GM12801 (cell line): ENCODE measurements at regions not wholly inside any gene's neighbourhood (a gene's known extent, or its start where the extent isn't known, plus 50 kb on each side); places are given as distances from the start of the nearest gene placed in this dataset.

Experiments used
- CTCF ChIP-seq: IDR thresholded peaks from one replicate; pipeline ENCODE4 v1.5.1; 2011; ENCODE audit warnings: control low read depth; ENCODE audit not compliant: insufficient read length; ENCODE audit errors: extremely low read depth

- TF ChIP-seq CTCF, result no peak
Measured at GRCh38 chr13:53612200-53612599, 583.6 kb downstream of the OLFM4 start.

- no peak for TF ChIP-seq CTCF
Measured at GRCh38 chr13:53622456-53622855, 593.8 kb downstream of the OLFM4 start.

- no peak for TF ChIP-seq CTCF
Measured at GRCh38 chr13:53623146-53623545, 594.5 kb downstream of the OLFM4 start.

GRCh38 chr13:53631511-53631910 is 602.9 kb downstream of the OLFM4 start:
- TF ChIP-seq CTCF, result no peak

- no peak for TF ChIP-seq CTCF
Measured at GRCh38 chr13:53638040-53638439, 609.4 kb downstream of the OLFM4 start.

- TF ChIP-seq CTCF, result no peak
Measured at GRCh38 chr13:53642306-53642705, 613.7 kb downstream of the OLFM4 start.

DNA sequence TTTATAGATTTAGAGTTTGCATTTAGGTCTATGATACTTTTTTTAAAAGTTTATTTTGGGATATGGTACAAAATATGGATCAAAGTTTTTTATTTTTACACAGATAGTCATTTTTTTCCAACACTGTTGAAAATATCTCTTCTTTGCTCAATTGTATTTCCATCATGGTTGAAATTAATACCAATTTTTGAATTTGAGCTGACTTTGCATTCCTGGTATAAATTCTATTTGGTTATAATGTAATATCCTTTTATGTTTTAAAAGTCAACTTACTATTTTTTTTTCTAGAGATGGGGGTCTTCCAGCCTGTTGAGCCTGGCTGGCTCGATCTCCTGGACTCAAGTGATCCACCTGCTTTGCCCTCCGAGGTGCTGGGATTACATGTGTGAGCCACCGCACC is 620.1 kb downstream of the OLFM4 start:
- TF ChIP-seq CTCF, result no peak

DNA sequence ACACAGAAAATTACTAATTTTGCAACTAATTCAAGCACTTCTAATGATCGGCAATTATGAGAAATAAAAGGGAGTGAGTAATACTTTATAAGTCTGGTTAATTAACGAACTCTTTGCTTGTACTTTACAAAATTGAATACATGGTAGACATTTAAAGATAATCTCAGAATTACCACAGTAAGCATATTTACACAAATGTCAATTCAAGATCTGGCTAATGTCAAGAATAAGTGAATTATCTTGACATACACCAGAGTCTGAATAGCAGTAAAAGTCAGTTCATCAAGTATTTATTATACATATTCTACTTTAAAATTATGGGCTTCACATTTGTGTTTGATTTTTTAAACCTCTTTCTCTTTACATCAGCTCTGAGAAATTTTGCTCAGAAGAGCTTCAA is 643.4 kb downstream of the OLFM4 start:
- no peak for TF ChIP-seq CTCF
